Naive thymus-derived CD4-positive, alpha-beta T cell (primary cell): ENCODE measurements at regions not wholly inside any gene's neighbourhood (a gene's known extent, or its start where the extent isn't known, plus 50 kb on each side); places are given as distances from the start of the nearest gene placed in this dataset.

Experiments
- ATAC-seq: fragments of 150-1000 bp; cut with Tn5 transposase; 2 replicates; pipeline ENCODE4 v1.10.0; 2021; ENCODE audit warnings: mild to moderate bottlenecking, moderate library complexity
- CTCF ChIA-PET: fragments of 350-600 bp; sonication (Branson Sonifier 250); formaldehyde crosslinking; loops from one replicate; lab custom pipeline; 2021; ENCODE audit warnings: antibody characterized with exemption; lab: Charles Lee
- POLR2A ChIA-PET: fragments of 350-600 bp; sonication (Branson Sonifier 250); formaldehyde crosslinking; loops from one replicate; lab custom pipeline; 2021; ENCODE audit warnings: antibody characterized with exemption, inconsistent platforms; lab: Charles Lee
- DNase-seq, 9 donors: peaks; one replicate each; pipeline versions ENCODE4 v3.0.0 to v3.0.0-alpha.2; 2020 to 2022; ENCODE audit warnings: mixed read lengths in 1 of 9
- H3K27ac ChIP-seq: one replicate; pipeline ENCODE4 v1.7.0; 2013; ENCODE audit warnings: mild to moderate bottlenecking, low read depth, low read length, moderate library complexity
- H3K27me3 ChIP-seq, 2 donors: one replicate each; pipeline ENCODE4 v1.7.0; 2013; ENCODE audit warnings: low read length in 2 of 2, mild to moderate bottlenecking in 2 of 2, moderate library complexity in 2 of 2; ENCODE audit not compliant: control insufficient read depth in 2 of 2, insufficient read depth in 2 of 2
- H3K36me3 ChIP-seq, 3 experiments: 1 replicate in 2 of 3; 2 replicates in 1 of 3; pipeline ENCODE4 v1.7.0; 2013; ENCODE audit warnings: low read length in 3 of 3, mild to moderate bottlenecking in 3 of 3, moderate library complexity in 1 of 3; ENCODE audit not compliant: insufficient read depth in 3 of 3, control insufficient read depth in 2 of 3
- H3K4me1 ChIP-seq, 2 donors: one replicate each; pipeline ENCODE4 v1.7.0; 2013; ENCODE audit warnings: low read length in 2 of 2, mild to moderate bottlenecking in 2 of 2, moderate library complexity in 1 of 2; ENCODE audit not compliant: control insufficient read depth in 2 of 2, insufficient read depth in 2 of 2
- H3K4me3 ChIP-seq: 2 replicates; pipeline ENCODE4 v1.7.0; 2013; ENCODE audit warnings: mild to moderate bottlenecking, low read length
- H3K9me3 ChIP-seq, 3 experiments: 1 replicate in 2 of 3; 2 replicates in 1 of 3; pipeline ENCODE4 v1.7.0; 2013; ENCODE audit warnings: low read length in 3 of 3; ENCODE audit not compliant: control insufficient read depth in 2 of 3
- H3K27ac Mint-ChIP-seq, 9 donors: one replicate each; pipeline ENCODE4 v1.8.0; 2020 to 2022; ENCODE audit warnings: mixed read lengths in 9 of 9, mild to moderate bottlenecking in 8 of 9, moderate library complexity in 5 of 9, inconsistent platforms in 2 of 9
- H3K27me3 Mint-ChIP-seq, 5 donors: one replicate each; pipeline ENCODE4 v1.8.0; 2021 to 2022; ENCODE audit warnings: mixed read lengths in 5 of 5, mild to moderate bottlenecking in 1 of 5
- H3K36me3 Mint-ChIP-seq, 5 donors: one replicate each; pipeline ENCODE4 v1.8.0; 2020 to 2022; ENCODE audit warnings: mixed read lengths in 5 of 5, mild to moderate bottlenecking in 3 of 5, inconsistent platforms in 1 of 5
- H3K4me1 Mint-ChIP-seq, 7 donors: one replicate each; pipeline ENCODE4 v1.8.0; 2020 to 2022; ENCODE audit warnings: mixed read lengths in 7 of 7, mild to moderate bottlenecking in 3 of 7, inconsistent platforms in 1 of 7
- H3K4me3 Mint-ChIP-seq, 10 donors: one replicate each; pipeline ENCODE4 v1.8.0; 2020 to 2022; ENCODE audit warnings: mild to moderate bottlenecking in 10 of 10, mixed read lengths in 10 of 10, moderate library complexity in 6 of 10, inconsistent platforms in 2 of 10
- H3K9me3 Mint-ChIP-seq, 11 donors: one replicate each; pipeline ENCODE4 v1.8.0; 2020 to 2022; ENCODE audit warnings: mixed read lengths in 11 of 11, mild to moderate bottlenecking in 4 of 11, inconsistent platforms in 1 of 11, moderate library complexity in 1 of 11
- intact Hi-C, 2 donors: fragments of 100-400 bp; cut with micrococcal nuclease; formaldehyde crosslinking; loops; one replicate each; pipeline ENCODE4 v1.15.1; 2023

- Mint-ChIP-seq H3K36me3 (peaks cover 0 to 6% (median 0%) of the 10 kb centered on the region in 5 donors), H3K27me3 (peaks cover 5 to 56% (median 35%) of the 10 kb centered on the region in 5 donors), H3K9me3 (peaks cover 0 to 3% (median 0%) of the 10 kb centered on the region in 11 donors), H3K4me1 (peaks cover 10 to 80% (median 12%) of the 10 kb centered on the region in 7 donors), H3K27ac (no peak overlapping the region), H3K4me3 (peak overlapping the region in 1 of 10 donors; percentile 20)
- DNase-seq (no peak), ATAC-seq (no peak)
- CTCF ChIA-PET, result no interaction called here
- peaks cover 0 to 5% of the 10 kb centered on the region in 2 donors for H3K27me3 ChIP-seq
- peaks cover 8 to 11% of the 10 kb centered on the region in 2 donors for H3K4me1 ChIP-seq
- intact Hi-C loops, result no loop called here
- POLR2A ChIA-PET, result no interaction called here
- no peak overlapping the region for H3K27ac ChIP-seq
- H3K4me3 ChIP-seq, result no peak overlapping the region
- no peaks in the 10 kb centered on the region for H3K36me3 ChIP-seq
- no peaks in the 10 kb centered on the region for H3K9me3 ChIP-seq
Measured at GRCh38 chr9:91040371-91041215, 239.0 kb downstream of the SYK start.

- no peak overlapping the region for H3K27ac Mint-ChIP-seq
- Histone ChIP-seq H3K4me1 (peaks cover 7% of the 10 kb centered on the region in 2 donors), H3K4me3 (no peak overlapping the region), H3K9me3 (no peaks in the 10 kb centered on the region), H3K27ac (no peak overlapping the region), H3K27me3 (peaks cover 0 to 5% of the 10 kb centered on the region in 2 donors), H3K36me3 (no peaks in the 10 kb centered on the region)
- intact Hi-C loops, result no loop called here
- no peak for DNase-seq
- H3K27me3 Mint-ChIP-seq, result peaks cover 8 to 52% (median 31%) of the 10 kb centered on the region in 5 donors
- H3K4me1 Mint-ChIP-seq, result peaks cover 9 to 77% (median 13%) of the 10 kb centered on the region in 7 donors
- H3K9me3 Mint-ChIP-seq, result peaks cover 0 to 3% (median 0%) of the 10 kb centered on the region in 11 donors
- POLR2A ChIA-PET, result no interaction called here
- CTCF ChIA-PET, result no interaction called here
- no peak overlapping the region for H3K4me3 Mint-ChIP-seq
- no peak for ATAC-seq
- peaks cover 0 to 6% (median 0%) of the 10 kb centered on the region in 5 donors for H3K36me3 Mint-ChIP-seq
Measured at GRCh38 chr9:91042024-91042423, 240.4 kb downstream of the SYK start.

- peaks cover 6 to 7% of the 10 kb centered on the region in 2 donors for H3K4me1 ChIP-seq
- Mint-ChIP-seq H3K36me3 (peaks cover 0 to 6% (median 0%) of the 10 kb centered on the region in 5 donors), H3K27ac (no peak overlapping the region), H3K4me1 (peaks cover 8 to 77% (median 12%) of the 10 kb centered on the region in 7 donors), H3K9me3 (peaks cover 0 to 3% (median 0%) of the 10 kb centered on the region in 11 donors), H3K27me3 (peaks cover 8 to 47% (median 31%) of the 10 kb centered on the region in 5 donors), H3K4me3 (no peak overlapping the region)
- intact Hi-C loops, result no loop called here
- H3K27ac ChIP-seq, result no peak overlapping the region
- ChIA-PET CTCF (no interaction called here), POLR2A (no interaction called here)
- no peak for ATAC-seq
- no peaks in the 10 kb centered on the region for H3K9me3 ChIP-seq
- H3K36me3 ChIP-seq, result no peaks in the 10 kb centered on the region
- no peak for DNase-seq
- no peak overlapping the region for H3K4me3 ChIP-seq
- H3K27me3 ChIP-seq, result peaks cover 0 to 5% of the 10 kb centered on the region in 2 donors
Measured at GRCh38 chr9:91042541-91042940, 240.9 kb downstream of the SYK start.

- no peak for ATAC-seq
- Mint-ChIP-seq H3K36me3 (peaks cover 0 to 6% (median 0%) of the 10 kb centered on the region in 5 donors), H3K9me3 (peaks cover 0 to 3% (median 0%) of the 10 kb centered on the region in 11 donors), H3K27me3 (peaks cover 8 to 43% (median 32%) of the 10 kb centered on the region in 5 donors), H3K27ac (peak overlapping the region in 1 of 9 donors; percentile 62), H3K4me1 (peaks cover 9 to 78% (median 14%) of the 10 kb centered on the region in 7 donors), H3K4me3 (no peak overlapping the region)
- CTCF ChIA-PET, result no interaction called here
- no peak overlapping the region for H3K27ac ChIP-seq
- H3K36me3 ChIP-seq, result no peaks in the 10 kb centered on the region
- intact Hi-C loops, result no loop called here
- peaks cover 5 to 7% of the 10 kb centered on the region in 2 donors for H3K4me1 ChIP-seq
- POLR2A ChIA-PET, result no interaction called here
- H3K9me3 ChIP-seq, result no peaks in the 10 kb centered on the region
- no peak overlapping the region for H3K4me3 ChIP-seq
- peaks cover 0 to 5% of the 10 kb centered on the region in 2 donors for H3K27me3 ChIP-seq
- no peak for DNase-seq
Measured at GRCh38 chr9:91043056-91043810, 241.6 kb downstream of the SYK start.

GRCh38 chr9:91043811-91044175 is 242.2 kb downstream of the SYK start:
- ChIA-PET CTCF (no interaction called here), POLR2A (no interaction called here)
- Mint-ChIP-seq H3K27me3 (peaks cover 8 to 42% (median 35%) of the 10 kb centered on the region in 5 donors), H3K9me3 (peaks cover 0 to 1% (median 0%) of the 10 kb centered on the region in 11 donors), H3K4me3 (no peak overlapping the region), H3K4me1 (peaks cover 9 to 78% (median 19%) of the 10 kb centered on the region in 7 donors), H3K36me3 (peaks cover 0 to 6% (median 0%) of the 10 kb centered on the region in 5 donors), H3K27ac (no peak overlapping the region)
- peaks cover 5 to 7% of the 10 kb centered on the region in 2 donors for H3K4me1 ChIP-seq
- no peaks in the 10 kb centered on the region for H3K36me3 ChIP-seq
- peaks cover 0 to 5% of the 10 kb centered on the region in 2 donors for H3K27me3 ChIP-seq
- no peak overlapping the region for H3K4me3 ChIP-seq
- H3K9me3 ChIP-seq, result no peaks in the 10 kb centered on the region
- ATAC-seq (no peak), DNase-seq (no peak)
- no peak overlapping the region for H3K27ac ChIP-seq
- intact Hi-C loops, result no loop called here

GRCh38 chr9:91044354-91044753 is 242.7 kb downstream of the SYK start:
- Mint-ChIP-seq H3K36me3 (peaks cover 0 to 6% (median 0%) of the 10 kb centered on the region in 5 donors), H3K27ac (no peak overlapping the region), H3K27me3 (peaks cover 8 to 47% (median 35%) of the 10 kb centered on the region in 5 donors), H3K9me3 (peaks cover 0 to 1% (median 0%) of the 10 kb centered on the region in 11 donors), H3K4me3 (no peak overlapping the region), H3K4me1 (peaks cover 9 to 76% (median 19%) of the 10 kb centered on the region in 7 donors)
- intact Hi-C loops, result no loop called here
- no peak for DNase-seq
- H3K36me3 ChIP-seq, result no peaks in the 10 kb centered on the region
- POLR2A ChIA-PET, result no interaction called here
- no peaks in the 10 kb centered on the region for H3K9me3 ChIP-seq
- CTCF ChIA-PET, result no interaction called here
- peaks cover 0 to 5% of the 10 kb centered on the region in 2 donors for H3K27me3 ChIP-seq
- no peak for ATAC-seq
- peaks cover 5 to 7% of the 10 kb centered on the region in 2 donors for H3K4me1 ChIP-seq
- no peak overlapping the region for H3K4me3 ChIP-seq
- H3K27ac ChIP-seq, result no peak overlapping the region
